ENCODE measurements at regions not wholly inside any gene's neighbourhood (a gene's known extent, or its start where the extent isn't known, plus 50 kb on each side); places are given as distances from the start of the nearest gene placed in this dataset.

GRCh38 chr10:78736926-78737630, 331.7 kb upstream of the ZMIZ1 start:
- DNase-seq (ENCODE audit: insufficient read length, low spot score) (no peak), FAIRE-seq (no peak)

DNA sequence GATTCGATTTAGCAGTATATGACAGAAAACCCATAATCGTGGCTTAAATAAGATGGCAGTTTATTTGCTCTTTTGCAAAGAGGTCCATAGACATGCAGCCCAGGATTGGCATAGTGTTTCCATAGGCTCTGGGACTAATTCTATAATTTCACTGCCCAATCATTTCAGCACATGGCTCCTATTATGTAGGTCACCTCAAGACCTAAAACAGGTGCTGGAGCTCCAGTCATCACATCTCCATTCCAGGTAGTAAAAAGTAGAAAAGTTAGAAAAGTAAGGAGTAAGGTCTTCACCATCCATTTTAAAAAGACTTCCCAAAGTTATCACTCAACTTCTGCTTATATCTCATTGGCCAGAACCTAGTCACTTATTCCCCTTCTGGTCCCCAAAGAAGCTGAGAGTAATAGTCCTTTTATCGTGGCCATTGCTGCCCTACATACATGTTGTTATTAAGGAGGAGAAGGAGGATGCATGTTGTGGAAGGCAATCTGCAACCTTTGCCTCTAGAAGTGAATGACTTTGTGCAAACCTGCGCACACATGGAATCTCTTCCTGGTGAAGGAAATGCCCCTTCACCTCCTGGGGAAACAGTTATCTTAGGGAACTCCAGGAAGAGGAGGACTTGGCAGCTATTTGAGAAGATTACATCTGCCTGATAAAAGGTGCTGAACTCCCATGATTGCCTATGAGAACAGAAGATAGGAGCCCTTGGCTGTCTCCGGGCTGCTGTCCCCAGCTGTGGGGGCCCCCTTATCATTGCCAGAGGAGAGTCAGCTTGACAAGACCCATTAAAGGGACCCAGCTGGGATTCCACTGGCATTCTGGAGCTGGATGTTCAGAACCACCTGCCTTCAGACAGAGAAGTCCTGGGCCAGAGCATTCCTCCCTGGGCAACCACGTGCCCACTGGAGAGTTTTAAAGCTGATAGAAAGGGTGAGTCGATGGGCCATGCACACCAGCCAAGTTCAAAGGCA, 330.6 kb upstream of the ZMIZ1 start:
- FAIRE-seq (no peak), DNase-seq (ENCODE audit: insufficient read length, low spot score) (no peak)

- FAIRE-seq (no peak), DNase-seq (ENCODE audit: insufficient read length, low spot score) (no peak)
Observed at GRCh38 chr10:78738861-78739260, 329.9 kb upstream of the ZMIZ1 start.

DNA sequence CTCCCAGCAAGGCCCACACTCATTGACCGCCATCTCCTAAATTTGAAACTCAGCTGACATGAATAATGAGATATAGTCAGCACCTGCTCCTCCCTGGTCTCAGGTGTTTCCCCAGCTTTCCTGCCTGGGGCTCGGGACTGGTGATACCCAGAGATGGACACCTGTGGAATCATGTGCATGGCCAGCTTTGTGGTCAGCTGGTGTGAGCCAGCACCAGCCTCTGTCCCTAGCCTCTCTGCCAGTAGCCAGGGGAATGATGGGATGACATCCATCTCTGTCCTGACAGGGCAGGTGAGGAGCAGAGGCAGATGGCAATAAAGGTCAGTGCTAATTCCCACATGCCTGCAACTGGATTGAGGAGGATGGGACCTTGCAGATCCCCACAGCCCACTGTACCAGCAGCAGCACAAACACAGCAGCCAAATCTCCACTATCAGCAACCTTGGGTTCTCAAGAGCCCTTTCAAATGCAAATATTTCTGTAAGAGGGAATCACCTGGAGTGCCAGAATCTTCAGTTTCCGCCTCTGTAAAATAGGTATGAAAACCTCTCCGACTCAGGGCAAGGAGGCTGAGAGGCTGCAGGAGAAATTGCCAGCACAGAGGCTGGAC, 329.2 kb upstream of the ZMIZ1 start:
- FAIRE-seq (no peak), DNase-seq (ENCODE audit: insufficient read length, low spot score) (no peak)

DNA sequence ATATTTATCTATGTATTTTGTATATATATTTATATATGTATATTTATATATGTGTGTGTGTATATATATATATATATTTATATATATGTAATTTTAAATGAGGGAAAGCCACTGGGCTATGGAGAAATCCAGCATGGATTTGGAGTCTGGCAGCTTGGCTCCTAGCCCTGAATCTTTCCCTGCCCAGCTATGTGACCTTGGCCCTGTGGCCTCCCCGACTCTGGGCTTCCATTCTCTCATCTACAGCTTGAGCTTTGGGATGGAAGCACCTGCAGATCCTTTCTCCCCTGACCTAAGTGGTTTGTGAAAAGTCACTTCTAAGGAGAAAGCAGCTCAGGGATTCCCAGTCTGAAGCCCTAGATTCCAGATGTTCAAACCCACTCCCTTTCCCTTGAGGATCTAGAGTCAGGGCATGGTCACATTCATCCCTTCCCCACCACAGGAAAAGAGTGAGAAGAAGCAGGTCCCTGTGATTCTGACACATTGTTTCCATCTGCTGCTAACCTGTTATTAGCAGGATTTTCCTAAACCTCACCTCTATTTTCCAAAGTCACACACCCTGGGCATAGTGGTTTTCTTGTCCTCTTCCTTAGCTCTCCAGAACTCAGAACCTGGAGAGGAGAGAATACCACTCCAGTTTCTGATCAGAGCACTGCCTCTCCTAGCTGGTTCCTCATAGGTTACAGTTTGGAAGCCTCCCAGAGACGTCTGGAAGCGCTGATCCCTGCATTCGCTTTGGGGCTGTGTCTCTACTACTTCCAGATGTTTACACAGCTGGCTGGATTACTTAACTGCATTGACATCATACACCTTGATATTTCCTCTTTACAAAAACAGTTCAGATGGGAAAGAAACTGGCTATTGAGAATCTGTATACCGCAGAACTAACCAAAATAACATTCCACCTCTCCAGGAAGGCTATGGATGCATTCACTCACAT, 327.5 kb upstream of the ZMIZ1 start:
- FAIRE-seq (no peak), DNase-seq (ENCODE audit: insufficient read length, low spot score) (no peak)

DNA sequence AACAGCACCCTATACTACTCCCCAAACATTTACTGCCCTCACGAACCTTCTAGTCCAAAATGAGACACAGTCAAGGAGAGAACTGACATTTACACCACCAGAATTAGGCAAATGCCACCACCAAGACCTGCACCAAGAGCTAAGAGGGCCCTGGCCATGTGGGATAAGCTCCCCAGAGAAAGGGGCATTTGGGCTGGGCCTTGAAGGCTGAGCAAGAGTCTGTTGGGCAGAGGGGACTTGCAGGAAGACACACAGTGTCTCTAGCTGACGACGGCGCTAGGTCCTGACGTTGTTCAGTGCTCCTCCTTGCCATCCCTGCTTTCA, 326.4 kb upstream of the ZMIZ1 start:
- no peak for FAIRE-seq
- DNase-seq (ENCODE audit: insufficient read length, low spot score): no peak

GRCh38 chr10:78742730-78743615, 325.8 kb upstream of the ZMIZ1 start:
- DNase-seq (ENCODE audit: insufficient read length, low spot score): no peak
- no peak for FAIRE-seq

DNA sequence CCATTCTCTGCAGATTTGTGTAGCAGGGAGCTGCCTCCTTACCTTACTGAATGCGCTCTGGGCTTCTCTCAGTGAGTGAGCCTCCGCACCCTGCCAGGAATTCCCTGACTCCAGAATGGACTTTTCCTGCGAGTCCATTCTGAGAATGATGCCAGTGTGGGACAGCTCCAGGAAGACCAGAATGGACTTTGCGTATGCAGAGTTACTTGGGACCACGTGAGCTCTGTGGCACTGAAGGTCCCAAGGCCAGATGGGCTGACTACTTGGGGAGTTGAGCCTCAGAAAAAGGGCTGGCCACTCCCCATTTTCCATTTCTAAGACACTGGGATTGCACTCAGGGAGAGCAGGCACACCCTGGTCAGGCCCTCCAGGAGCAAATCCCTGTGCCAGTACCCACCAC, 324.7 kb upstream of the ZMIZ1 start:
- DNase-seq (ENCODE audit: insufficient read length, low spot score): no peak
- FAIRE-seq: no peak

DNA sequence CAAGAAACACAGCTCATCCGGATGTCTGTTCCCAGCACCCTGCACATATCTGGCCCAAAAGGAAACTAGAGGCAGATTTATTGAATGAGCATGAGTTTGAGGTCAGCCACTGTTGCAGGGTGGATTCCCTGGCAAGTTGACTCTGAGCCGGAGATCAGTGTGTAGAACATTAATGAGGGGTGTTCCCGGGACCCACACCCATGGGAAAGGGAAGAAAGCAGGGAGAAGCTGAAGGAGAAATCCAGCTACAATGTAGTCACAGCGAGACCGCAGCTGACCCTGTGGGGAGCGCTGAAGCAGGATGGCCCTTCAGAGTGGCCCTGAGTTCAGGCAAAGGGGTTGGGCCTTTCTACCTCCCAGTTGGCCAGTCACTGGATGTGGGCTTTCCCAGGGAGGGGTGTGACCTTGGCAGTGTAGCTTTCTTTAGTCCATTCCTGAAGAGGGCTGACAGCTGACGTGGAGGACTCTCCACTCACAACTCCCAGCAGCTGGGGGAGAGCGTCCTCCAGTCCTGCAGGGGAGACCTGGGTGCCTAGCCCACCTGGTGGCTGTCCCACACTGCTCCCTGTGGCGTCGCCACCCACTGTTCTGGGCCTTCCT, 324.2 kb upstream of the ZMIZ1 start:
- DNase-seq (ENCODE audit: insufficient read length, low spot score) (no peak), FAIRE-seq (no peak)

DNA sequence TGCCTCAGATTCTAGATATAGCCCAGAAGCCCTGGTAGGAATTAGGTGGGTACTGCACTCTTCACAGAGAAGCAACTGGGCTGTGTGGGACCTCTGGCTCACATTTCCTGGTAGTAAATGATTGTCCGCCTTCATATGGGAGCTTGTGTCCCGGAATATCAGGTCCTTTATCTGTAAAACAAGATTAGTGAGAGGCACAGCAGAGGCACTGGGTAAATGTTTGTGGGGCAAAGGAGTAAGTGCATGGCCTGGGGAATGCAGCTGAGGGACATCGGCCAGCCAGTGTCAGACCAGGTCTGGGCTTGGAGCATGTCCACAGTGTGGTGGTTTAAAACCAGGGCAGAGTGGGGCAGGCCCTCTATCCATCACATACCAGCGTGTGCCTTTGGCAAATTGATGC, 323.3 kb upstream of the ZMIZ1 start:
- DNase-seq (ENCODE audit: insufficient read length, low spot score) (no peak), FAIRE-seq (no peak)

- no peak for DNase-seq (ENCODE audit: insufficient read length, low spot score)
- FAIRE-seq: no peak
Observed at GRCh38 chr10:78746155-78746763, 322.5 kb upstream of the ZMIZ1 start.

DNA sequence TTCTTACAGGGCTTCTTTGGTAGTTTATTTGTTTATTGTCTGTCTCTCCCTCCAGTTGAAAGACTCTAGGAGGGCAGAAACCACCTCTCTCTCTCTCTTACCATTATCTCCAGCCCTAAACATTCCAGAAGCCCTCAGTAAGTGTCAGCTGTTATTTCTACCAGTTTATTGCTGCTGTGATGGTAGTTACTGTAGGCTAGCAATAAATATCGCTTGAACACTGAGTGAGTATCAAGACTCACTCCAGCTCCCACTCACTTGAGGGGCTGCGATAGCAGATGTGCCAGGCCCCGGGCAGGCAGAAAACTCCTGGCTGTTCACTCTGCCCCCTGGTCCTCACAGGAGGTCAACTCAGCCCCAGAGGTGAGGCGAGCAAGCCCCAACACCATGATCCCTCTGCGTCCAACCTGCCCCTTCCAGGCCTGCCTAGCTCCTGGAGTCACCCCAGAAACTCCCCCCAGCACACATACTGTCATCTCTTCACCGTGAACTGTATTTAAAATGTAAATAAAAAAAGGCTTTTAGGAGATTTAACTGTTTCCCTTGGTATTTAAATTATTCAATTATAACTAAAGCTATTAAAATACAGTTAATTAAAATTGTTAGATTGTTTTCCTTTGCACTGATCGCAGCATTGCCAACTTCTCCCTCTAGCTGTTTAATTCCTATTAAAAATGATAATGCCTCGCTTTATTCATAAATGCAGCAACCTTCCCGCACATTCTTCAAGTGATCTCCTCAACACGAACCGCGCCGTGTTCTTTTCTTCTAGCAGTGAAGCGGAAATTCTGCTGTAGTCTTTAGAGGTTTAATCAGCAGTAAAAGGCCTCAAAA, 321.1 kb upstream of the ZMIZ1 start:
- DNase-seq (ENCODE audit: insufficient read length, low spot score) (no peak), FAIRE-seq (no peak)

GRCh38 chr10:78748235-78748533, 320.6 kb upstream of the ZMIZ1 start:
- FAIRE-seq: no peak
- DNase-seq (ENCODE audit: insufficient read length, low spot score): no peak

DNA sequence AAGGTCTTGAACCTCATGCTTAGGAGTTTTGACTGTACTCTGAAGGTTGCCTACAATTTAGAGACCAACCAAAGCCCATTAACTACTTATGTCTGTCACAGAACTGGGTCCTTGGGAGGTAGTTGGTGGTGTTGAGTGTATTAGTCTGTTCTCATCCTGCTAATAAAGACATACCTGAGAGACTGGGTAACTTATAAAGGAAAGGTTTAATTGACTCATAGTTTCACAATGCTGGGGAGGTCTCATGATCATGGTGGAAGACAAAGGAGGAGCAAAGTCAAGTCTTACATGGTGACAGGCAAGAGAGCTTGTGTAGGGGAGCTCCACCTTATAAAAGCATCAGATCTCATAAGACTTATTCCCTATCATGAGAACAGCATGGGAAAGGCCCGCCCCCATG, 319.6 kb upstream of the ZMIZ1 start:
- FAIRE-seq: no peak
- no peak for DNase-seq (ENCODE audit: insufficient read length, low spot score)

DNA sequence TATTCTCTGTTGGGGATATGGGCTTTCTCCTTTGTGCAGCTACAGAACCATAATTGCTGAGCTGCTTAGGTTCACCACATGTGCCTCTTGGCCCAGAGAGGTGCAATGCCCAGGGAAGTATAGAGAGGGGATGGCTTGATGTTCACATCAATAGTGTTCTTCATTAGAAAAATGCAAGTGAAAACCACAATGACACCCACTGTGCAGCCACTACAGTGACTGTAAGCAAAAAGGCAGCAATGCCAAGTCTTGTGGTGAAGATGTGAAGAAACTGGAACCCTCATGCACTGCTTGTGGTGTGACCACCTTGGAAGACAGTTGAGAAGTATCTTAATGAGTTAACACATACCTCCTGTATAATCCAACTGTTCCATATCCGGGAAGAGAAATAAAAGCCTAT, 318.9 kb upstream of the ZMIZ1 start:
- FAIRE-seq (no peak), DNase-seq (ENCODE audit: insufficient read length, low spot score) (no peak)

DNA sequence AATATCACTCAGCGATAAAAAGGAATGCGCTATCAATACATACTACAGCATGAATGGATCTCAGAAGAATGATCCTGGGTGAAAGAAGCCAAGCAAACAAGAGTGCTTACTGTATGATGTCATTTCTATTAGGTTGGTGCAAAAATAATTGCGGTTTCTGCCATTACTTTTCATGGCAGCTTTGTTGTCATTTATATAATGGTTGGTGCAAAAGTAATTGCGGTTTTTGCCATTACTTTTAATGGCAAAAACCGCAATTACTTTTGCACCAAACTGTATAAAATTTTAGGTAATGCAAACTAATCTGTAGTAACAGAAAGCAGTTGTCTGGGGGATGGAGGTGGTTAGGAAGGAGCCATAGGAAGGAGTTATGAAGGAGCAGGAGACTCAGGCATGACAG, 318.3 kb upstream of the ZMIZ1 start:
- DNase-seq (ENCODE audit: insufficient read length, low spot score) (no peak), FAIRE-seq (no peak)

GRCh38 chr10:78751716-78752115, 317.1 kb upstream of the ZMIZ1 start:
- no peak for FAIRE-seq

DNA sequence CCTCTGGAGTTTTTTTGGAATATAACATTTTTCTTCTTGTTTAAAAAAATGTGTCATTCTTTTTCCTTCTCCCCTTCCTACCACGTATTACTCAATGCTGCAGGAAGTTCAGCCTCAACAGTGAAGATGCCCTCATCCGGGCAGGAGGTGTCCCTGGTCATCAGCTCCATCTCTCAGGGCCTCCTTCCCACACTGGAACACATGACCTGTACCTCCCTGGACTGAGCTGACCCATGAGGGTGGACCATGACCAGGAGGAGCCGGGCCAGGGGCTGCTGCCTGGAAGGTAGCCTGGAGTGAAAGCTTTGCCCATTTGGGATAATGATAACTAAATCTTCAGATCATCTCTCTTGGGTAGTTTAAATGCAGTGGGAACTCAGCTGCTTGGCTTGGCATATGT, 316.5 kb upstream of the ZMIZ1 start:
- FAIRE-seq: no peak
- no peak for DNase-seq (ENCODE audit: insufficient read length, low spot score)

More at GRCh38 chr10:78751716-78752115, 317.1 kb upstream of the ZMIZ1 start:
- no peak for DNase-seq (ENCODE audit: insufficient read length, low spot score)

All from GM19239 (cell line).